Right lobe of liver (tissue), 6 donors: ENCODE measurements at regions not wholly inside any gene's neighbourhood (a gene's known extent, or its start where the extent isn't known, plus 50 kb on each side); places are given as distances from the start of the nearest gene placed in this dataset.

Source experiments
- ATAC-seq, 4 donors: fragments of 200-7000 bp; cut with Tn5 transposase; one replicate each; pipeline ENCODE4 v1.9.1; 2020; ENCODE audit warnings: mild to moderate bottlenecking in 4 of 4, moderate library complexity in 4 of 4
- DNase-seq, 3 donors: peaks; one replicate each; pipeline ENCODE4 v3.0.0-alpha.2; 2020
- H3K27ac ChIP-seq, 3 donors: fragments of 200-600 bp; one replicate each; pipeline ENCODE4 v1.8.0; 2022
- H3K27me3 ChIP-seq, 2 donors: fragments of 200-600 bp; one replicate each; pipeline ENCODE4 v1.8.0; 2022
- H3K36me3 ChIP-seq, 4 donors: fragments of 200-600 bp; sonication (generic) in 1 of 4; one replicate each; pipeline versions ENCODE4 v1.5.1 to v1.8.0; 2017 to 2022; ENCODE audit warnings: control low read depth in 1 of 4
- H3K4me1 ChIP-seq, 4 donors: fragments of 200-600 bp; sonication (generic) in 1 of 4; one replicate each; pipeline versions ENCODE4 v1.5.1 to v1.8.0; 2017 to 2022; ENCODE audit warnings: control low read depth in 1 of 4
- H3K4me3 ChIP-seq, 3 donors: fragments of 200-600 bp; one replicate each; pipeline ENCODE4 v1.8.0; 2022
- H3K9me3 ChIP-seq, 4 donors: fragments of 200-600 bp; sonication (generic) in 1 of 4; one replicate each; pipeline versions ENCODE4 v1.5.1 to v1.8.0; 2017 to 2022; ENCODE audit warnings: control low read depth in 1 of 4
- CTCF ChIP-seq, 4 donors: fragments of 200-600 bp in 3 of 4; fragments of 450-650 bp in 1 of 4; IDR thresholded peaks; one replicate each; pipeline versions ENCODE4 v1.5.1 to v1.8.0; 2016 to 2022; ENCODE audit warnings: antibody characterized with exemption in 4 of 4, mild to moderate bottlenecking in 2 of 4
- POLR2A ChIP-seq: fragments of 450-650 bp; IDR thresholded peaks from one replicate; pipeline ENCODE4 v1.6.1; 2017; ENCODE audit warnings: antibody characterized with exemption, mild to moderate bottlenecking
- WGBS: methylation state at CpG from one replicate; pipeline ENCODE4 v1.1.6; 2018; ENCODE audit warnings: low coverage, low lambda C conversion rate; ENCODE audit not compliant: insufficient coverage; ENCODE audit errors: missing lambda C conversion rate; 5-methylcytosine and 5-hydroxymethylcytosine counted together
- intact Hi-C, 2 donors: fragments of 100-400 bp; cut with DNase I; formaldehyde crosslinking; loops; one replicate each; pipeline versions ENCODE4 v1.11.2 to v1.14.1; 2022
- donor health status: DM: no; HTN: yes; CAD: no.
- donor health status: DM: no; HTN: no; CAD: no.
- donor health status: DM: no; HTN: no; CAD: no.
- donor health status: DM: no; HTN: yes; CAD: no.
- donor health status: DM: no; HTN: yes; CAD: no.

DNA sequence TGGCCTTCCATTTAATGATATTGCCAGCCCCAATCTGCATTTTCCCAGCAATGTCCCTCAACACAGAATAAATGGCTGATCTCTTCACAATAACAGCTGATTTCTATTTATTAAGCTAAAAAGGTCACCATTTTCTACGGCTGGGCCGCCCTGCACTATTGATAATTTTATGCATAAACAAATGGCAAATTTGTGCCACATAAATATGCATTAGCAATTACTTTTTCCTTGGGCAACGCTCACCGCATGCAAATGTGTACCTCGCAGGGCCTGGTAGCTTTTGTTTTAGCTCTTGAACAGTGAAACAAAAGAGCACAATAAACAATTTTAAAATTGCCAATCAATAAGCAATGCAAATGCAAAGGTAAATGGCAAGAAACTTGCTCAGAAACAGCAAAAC is 331.9 kb upstream of the SOX5 start:
- no peak for DNase-seq
- Histone ChIP-seq H3K9me3 (no peaks in the 10 kb centered on the region), H3K27me3 (no peaks in the 10 kb centered on the region), H3K36me3 (no peaks in the 10 kb centered on the region), H3K4me1 (no peaks in the 10 kb centered on the region), H3K4me3 (no peak overlapping the region), H3K27ac (no peak overlapping the region)
- ATAC-seq, result no peak
- no peak for TF ChIP-seq CTCF (IDR thresholded peaks at IDR 0.05)
- no peak for TF ChIP-seq POLR2A
- WGBS, result 82% methylated on average over 5 of the region's 5 CpGs
- intact Hi-C loops, result no loop called here

DNA sequence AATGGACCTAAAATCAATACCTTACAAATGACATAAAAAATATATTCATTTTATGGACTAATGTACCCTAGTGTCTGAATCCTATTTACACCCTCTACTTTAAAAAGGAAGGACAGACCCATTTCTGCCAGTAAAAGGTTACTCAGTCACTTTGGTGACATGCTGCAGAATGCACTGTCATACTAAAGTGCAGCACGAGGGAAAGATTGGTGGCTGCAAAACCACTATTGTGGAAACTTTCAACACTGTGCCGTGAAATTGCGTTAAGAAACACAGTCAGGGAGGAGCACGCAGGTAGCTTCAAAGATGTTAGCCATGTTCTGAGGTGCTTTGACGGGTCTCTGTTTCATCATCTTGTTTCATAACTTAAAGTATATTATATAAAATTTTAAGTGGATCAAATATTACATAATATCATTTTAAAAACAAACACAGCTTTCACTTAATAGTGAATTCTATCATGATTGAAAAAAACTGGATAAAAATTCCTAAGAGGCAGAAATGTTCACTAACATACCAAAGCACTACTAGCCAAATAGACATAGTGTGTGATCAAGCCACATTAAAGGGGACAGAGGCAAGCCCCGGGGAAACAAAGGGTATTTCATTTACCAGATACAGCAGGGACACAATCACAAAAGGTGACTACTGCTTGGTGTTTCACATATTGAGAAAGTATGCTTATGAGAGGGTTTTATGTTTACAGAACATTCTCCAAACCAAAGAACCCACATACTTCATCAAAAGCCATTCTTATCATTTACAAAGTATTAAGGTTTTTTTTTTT is 330.8 kb upstream of the SOX5 start:
- H3K4me3 ChIP-seq, result no peak overlapping the region
- intact Hi-C loops, result no loop called here
- H3K36me3 ChIP-seq, result no peaks in the 10 kb centered on the region
- no peak for DNase-seq
- no peaks in the 10 kb centered on the region for H3K4me1 ChIP-seq
- peak in 3 of 4 donors; percentile 29 to 48 (median 34) for ATAC-seq
- no peaks in the 10 kb centered on the region for H3K27me3 ChIP-seq
- 42% methylated on average over 6 of the region's 6 CpGs for WGBS
- no peak for TF ChIP-seq CTCF (IDR thresholded peaks at IDR 0.05)
- TF ChIP-seq POLR2A, result no peak
- H3K27ac ChIP-seq, result no peak overlapping the region
- H3K9me3 ChIP-seq, result no peaks in the 10 kb centered on the region

- DNase-seq, result no peak
- Histone ChIP-seq H3K36me3 (no peaks in the 10 kb centered on the region), H3K4me3 (no peak overlapping the region), H3K9me3 (no peaks in the 10 kb centered on the region), H3K4me1 (no peaks in the 10 kb centered on the region), H3K27ac (no peak overlapping the region), H3K27me3 (no peaks in the 10 kb centered on the region)
- ATAC-seq, result no peak
- intact Hi-C loops, result no loop called here
- TF ChIP-seq POLR2A, result no peak
- no peak for TF ChIP-seq CTCF (IDR thresholded peaks at IDR 0.05)
These were observed 329.4 kb upstream of the SOX5 start for GRCh38 chr12:24278832-24279231.

GRCh38 chr12:24270965-24271364 is 321.5 kb upstream of the SOX5 start:
- Histone ChIP-seq H3K27ac (no peak overlapping the region), H3K36me3 (no peaks in the 10 kb centered on the region), H3K9me3 (no peaks in the 10 kb centered on the region), H3K4me3 (no peak overlapping the region), H3K27me3 (no peaks in the 10 kb centered on the region), H3K4me1 (peaks cover 0 to 10% (median 4%) of the 10 kb centered on the region in 4 donors)
- ATAC-seq (no peak), DNase-seq (no peak)
- TF ChIP-seq CTCF (IDR thresholded peaks at IDR 0.05) (no peak), POLR2A (no peak)
- WGBS, result 56% methylated on average over 2 of the region's 2 CpGs
- intact Hi-C loops, result no loop called here
